ENCODE measurements at regions not wholly inside any gene's neighbourhood (a gene's known extent, or its start where the extent isn't known, plus 50 kb on each side); places are given as distances from the start of the nearest gene placed in this dataset.

GRCh38 chr2:175435012-175435411 lies 253.5 kb upstream of the ATP5MC3 start:
- DNase-seq (ENCODE audit: low spot score) (no peak), ATAC-seq (no peak)
- no peak overlapping the region for H3K27ac Mint-ChIP-seq
- POLR2A ChIA-PET = interaction anchor here (0.6 kb wide), 1 partner anchor 30 kb away, joined by 3 read pairs; no protein-coding TSS in a partner anchor
- peaks cover 10% of the 10 kb centered on the region for H3K4me1 Mint-ChIP-seq
- H3K36me3 Mint-ChIP-seq = no peaks in the 10 kb centered on the region; the same call in 1 of the 2 replicates
- H3K4me3 Mint-ChIP-seq = no peak overlapping the region
- no peaks in the 10 kb centered on the region; the same call in 1 of the 2 replicates for H3K27me3 Mint-ChIP-seq (ENCODE audit: low read depth)
- H3K9me3 Mint-ChIP-seq = peaks cover 5% of the 10 kb centered on the region
- CTCF ChIA-PET = no interaction called here
- TF ChIP-seq GABPB1 (CRISPR knock-in tag; IDR thresholded peaks at IDR 0.05) = no peak
- TF ChIP-seq ZNF263 (CRISPR knock-in tag; IDR thresholded peaks at IDR 0.05; ENCODE audit: low read depth) = no peak
- TF ChIP-seq, protein P1, sequence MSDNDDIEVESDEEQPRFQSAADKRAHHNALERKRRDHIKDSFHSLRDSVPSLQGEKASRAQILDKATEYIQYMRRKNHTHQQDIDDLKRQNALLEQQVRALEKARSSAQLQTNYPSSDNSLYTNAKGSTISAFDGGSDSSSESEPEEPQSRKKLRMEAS (CRISPR knock-in tag; IDR thresholded peaks at IDR 0.05) = no peak
- no peak for TF ChIP-seq SMAD4 (CRISPR knock-in tag; IDR thresholded peaks at IDR 0.05)
- TF ChIP-seq ZBTB43 (CRISPR knock-in tag; IDR thresholded peaks at IDR 0.05) = no peak
- no peak for TF ChIP-seq CREB1 (CRISPR knock-in tag; IDR thresholded peaks at IDR 0.05)
- TF ChIP-seq ATF6 (CRISPR knock-in tag; IDR thresholded peaks at IDR 0.05) = no peak
- no peak for TF ChIP-seq FOXK1 (CRISPR knock-in tag; IDR thresholded peaks at IDR 0.05)
- TF ChIP-seq, protein P2, sequence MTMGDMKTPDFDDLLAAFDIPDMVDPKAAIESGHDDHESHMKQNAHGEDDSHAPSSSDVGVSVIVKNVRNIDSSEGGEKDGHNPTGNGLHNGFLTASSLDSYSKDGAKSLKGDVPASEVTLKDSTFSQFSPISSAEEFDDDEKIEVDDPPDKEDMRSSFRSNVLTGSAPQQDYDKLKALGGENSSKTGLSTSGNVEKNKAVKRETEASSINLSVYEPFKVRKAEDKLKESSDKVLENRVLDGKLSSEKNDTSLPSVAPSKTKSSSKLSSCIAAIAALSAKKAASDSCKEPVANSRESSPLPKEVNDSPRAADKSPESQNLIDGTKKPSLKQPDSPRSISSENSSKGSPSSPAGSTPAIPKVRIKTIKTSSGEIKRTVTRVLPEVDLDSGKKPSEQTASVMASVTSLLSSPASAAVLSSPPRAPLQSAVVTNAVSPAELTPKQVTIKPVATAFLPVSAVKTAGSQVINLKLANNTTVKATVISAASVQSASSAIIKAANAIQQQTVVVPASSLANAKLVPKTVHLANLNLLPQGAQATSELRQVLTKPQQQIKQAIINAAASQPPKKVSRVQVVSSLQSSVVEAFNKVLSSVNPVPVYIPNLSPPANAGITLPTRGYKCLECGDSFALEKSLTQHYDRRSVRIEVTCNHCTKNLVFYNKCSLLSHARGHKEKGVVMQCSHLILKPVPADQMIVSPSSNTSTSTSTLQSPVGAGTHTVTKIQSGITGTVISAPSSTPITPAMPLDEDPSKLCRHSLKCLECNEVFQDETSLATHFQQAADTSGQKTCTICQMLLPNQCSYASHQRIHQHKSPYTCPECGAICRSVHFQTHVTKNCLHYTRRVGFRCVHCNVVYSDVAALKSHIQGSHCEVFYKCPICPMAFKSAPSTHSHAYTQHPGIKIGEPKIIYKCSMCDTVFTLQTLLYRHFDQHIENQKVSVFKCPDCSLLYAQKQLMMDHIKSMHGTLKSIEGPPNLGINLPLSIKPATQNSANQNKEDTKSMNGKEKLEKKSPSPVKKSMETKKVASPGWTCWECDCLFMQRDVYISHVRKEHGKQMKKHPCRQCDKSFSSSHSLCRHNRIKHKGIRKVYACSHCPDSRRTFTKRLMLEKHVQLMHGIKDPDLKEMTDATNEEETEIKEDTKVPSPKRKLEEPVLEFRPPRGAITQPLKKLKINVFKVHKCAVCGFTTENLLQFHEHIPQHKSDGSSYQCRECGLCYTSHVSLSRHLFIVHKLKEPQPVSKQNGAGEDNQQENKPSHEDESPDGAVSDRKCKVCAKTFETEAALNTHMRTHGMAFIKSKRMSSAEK (CRISPR knock-in tag; IDR thresholded peaks at IDR 0.05; ENCODE audit: borderline replicate concordance) = no peak
- no peak for TF ChIP-seq ATF1 (CRISPR knock-in tag; IDR thresholded peaks at IDR 0.05)
- TF ChIP-seq ARID4B (CRISPR knock-in tag; IDR thresholded peaks at IDR 0.05; ENCODE audit: borderline replicate concordance) = no peak
- no peak for TF ChIP-seq FOXP1 (CRISPR knock-in tag; IDR thresholded peaks at IDR 0.05; ENCODE audit: borderline replicate concordance)
- TF ChIP-seq NFE2L1 (CRISPR knock-in tag; IDR thresholded peaks at IDR 0.05) = no peak
- TF ChIP-seq, protein P3, sequence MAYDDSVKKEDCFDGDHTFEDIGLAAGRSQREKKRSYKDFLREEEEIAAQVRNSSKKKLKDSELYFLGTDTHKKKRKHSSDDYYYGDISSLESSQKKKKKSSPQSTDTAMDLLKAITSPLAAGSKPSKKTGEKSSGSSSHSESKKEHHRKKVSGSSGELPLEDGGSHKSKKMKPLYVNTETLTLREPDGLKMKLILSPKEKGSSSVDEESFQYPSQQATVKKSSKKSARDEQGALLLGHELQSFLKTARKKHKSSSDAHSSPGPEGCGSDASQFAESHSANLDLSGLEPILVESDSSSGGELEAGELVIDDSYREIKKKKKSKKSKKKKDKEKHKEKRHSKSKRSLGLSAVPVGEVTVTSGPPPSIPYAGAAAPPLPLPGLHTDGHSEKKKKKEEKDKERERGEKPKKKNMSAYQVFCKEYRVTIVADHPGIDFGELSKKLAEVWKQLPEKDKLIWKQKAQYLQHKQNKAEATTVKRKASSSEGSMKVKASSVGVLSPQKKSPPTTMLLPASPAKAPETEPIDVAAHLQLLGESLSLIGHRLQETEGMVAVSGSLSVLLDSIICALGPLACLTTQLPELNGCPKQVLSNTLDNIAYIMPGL (CRISPR knock-in tag; IDR thresholded peaks at IDR 0.05) = no peak
- TF ChIP-seq NFYB (CRISPR knock-in tag; conservative IDR thresholded peaks at IDR 0.05; ENCODE audit: low read depth) = no peak
- TF ChIP-seq, protein P4, sequence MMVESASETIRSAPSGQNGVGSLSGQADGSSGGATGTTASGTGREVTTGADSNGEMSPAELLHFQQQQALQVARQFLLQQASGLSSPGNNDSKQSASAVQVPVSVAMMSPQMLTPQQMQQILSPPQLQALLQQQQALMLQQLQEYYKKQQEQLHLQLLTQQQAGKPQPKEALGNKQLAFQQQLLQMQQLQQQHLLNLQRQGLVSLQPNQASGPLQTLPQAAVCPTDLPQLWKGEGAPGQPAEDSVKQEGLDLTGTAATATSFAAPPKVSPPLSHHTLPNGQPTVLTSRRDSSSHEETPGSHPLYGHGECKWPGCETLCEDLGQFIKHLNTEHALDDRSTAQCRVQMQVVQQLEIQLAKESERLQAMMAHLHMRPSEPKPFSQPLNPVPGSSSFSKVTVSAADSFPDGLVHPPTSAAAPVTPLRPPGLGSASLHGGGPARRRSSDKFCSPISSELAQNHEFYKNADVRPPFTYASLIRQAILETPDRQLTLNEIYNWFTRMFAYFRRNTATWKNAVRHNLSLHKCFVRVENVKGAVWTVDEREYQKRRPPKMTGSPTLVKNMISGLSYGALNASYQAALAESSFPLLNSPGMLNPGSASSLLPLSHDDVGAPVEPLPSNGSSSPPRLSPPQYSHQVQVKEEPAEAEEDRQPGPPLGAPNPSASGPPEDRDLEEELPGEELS (CRISPR knock-in tag; IDR thresholded peaks at IDR 0.05) = no peak
- TF ChIP-seq, protein P5, sequence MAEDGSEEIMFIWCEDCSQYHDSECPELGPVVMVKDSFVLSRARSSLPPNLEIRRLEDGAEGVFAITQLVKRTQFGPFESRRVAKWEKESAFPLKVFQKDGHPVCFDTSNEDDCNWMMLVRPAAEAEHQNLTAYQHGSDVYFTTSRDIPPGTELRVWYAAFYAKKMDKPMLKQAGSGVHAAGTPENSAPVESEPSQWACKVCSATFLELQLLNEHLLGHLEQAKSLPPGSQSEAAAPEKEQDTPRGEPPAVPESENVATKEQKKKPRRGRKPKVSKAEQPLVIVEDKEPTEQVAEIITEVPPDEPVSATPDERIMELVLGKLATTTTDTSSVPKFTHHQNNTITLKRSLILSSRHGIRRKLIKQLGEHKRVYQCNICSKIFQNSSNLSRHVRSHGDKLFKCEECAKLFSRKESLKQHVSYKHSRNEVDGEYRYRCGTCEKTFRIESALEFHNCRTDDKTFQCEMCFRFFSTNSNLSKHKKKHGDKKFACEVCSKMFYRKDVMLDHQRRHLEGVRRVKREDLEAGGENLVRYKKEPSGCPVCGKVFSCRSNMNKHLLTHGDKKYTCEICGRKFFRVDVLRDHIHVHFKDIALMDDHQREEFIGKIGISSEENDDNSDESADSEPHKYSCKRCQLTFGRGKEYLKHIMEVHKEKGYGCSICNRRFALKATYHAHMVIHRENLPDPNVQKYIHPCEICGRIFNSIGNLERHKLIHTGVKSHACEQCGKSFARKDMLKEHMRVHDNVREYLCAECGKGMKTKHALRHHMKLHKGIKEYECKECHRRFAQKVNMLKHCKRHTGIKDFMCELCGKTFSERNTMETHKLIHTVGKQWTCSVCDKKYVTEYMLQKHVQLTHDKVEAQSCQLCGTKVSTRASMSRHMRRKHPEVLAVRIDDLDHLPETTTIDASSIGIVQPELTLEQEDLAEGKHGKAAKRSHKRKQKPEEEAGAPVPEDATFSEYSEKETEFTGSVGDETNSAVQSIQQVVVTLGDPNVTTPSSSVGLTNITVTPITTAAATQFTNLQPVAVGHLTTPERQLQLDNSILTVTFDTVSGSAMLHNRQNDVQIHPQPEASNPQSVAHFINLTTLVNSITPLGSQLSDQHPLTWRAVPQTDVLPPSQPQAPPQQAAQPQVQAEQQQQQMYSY (CRISPR knock-in tag; IDR thresholded peaks at IDR 0.05) = no peak
- TF ChIP-seq HMGA2 (CRISPR knock-in tag; IDR thresholded peaks at IDR 0.05) = no peak
